HTR-8/SVneo (cell line): ENCODE measurements at regions not wholly inside any gene's neighbourhood (a gene's known extent, or its start where the extent isn't known, plus 50 kb on each side); places are given as distances from the start of the nearest gene placed in this dataset.

Experiments
- DNase-seq: peaks from one replicate; pipeline ENCODE4 v3.0.0; 2011; ENCODE audit warnings: low spot score, mixed read lengths; ENCODE audit not compliant: insufficient read length
- FAIRE-seq: peaks from 2 replicates; lab custom pipeline; 2011; peaks lifted over from hg19 to GRCh38; lab: Jason Lieb, UNC

DNA sequence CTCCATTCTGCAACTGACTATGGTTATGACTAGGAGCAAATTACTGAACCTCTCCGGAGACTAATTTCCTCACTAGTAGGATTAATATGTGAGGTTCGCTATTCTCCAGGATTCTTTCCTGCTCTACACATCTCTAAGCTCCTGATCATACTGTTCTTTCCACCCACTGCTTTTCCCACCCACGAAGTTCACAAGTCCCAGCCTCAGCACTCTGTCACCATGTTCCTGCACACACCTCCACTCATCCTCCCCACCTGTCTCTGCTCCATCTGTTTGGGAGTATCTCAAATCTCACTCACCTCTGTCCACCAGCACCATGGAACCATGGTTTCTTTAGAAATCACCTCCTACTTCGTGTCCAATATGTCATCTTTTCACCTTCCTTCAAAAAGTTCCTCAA lies 185.3 kb downstream of the LRATD1 start:
- DNase-seq (no peak), FAIRE-seq (no peak)

DNA sequence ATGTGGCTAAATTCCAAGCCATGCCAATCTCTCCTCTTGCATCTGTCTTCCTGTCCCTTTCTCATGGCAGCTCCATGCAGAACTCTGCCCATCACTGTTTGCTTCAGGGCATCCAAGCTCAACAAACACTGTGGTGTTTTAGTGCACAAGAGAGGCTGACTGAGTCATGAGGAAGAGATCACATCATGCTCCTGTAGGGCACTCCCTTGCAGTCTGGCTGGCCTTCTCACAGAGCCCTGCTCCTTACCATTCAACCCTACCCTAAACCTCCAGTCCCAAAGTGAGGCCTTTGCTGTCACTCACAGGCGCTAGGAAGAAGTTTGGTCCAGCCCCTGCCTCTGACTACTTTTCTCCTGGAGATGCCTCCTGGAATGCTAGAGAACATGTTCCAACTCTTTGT lies 194.0 kb downstream of the LRATD1 start:
- DNase-seq (no peak), FAIRE-seq (no peak)

DNA sequence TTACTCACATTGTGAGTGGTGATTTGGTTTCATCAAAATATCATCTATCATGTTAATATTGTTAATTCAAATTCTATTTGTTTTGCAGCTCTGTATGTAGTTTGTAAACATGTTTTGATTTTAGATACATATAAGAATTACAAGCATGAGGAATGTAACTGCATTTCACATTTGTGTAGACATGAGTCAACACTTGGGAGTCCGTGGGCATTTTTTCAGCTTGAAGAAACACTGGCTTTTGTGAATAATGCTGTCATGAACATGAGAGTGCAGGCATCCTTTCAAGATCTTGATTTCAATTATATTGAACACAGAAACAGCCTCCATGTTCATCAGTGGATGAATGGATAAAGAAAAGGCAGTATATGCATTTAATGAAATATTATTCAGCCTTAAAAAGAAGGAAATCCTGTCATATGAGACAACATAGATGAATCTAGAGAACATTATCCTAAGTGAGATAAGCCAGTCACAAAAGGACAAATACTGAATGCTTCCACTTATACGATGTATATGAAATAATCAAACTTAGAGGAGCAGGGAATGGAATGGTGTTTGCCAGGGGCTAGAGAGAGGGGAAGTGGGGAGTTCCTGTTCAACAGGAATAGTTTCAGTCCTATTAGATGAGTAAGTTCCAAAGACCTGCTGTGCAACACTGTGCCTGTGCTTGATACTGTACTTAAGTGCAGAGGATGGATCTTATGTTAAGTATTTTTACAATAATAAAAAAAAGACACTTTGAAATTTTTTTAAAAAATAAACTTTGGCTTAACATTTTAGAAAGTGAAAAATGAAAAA lies 194.9 kb downstream of the LRATD1 start:
- DNase-seq (no peak), FAIRE-seq (no peak)

DNA sequence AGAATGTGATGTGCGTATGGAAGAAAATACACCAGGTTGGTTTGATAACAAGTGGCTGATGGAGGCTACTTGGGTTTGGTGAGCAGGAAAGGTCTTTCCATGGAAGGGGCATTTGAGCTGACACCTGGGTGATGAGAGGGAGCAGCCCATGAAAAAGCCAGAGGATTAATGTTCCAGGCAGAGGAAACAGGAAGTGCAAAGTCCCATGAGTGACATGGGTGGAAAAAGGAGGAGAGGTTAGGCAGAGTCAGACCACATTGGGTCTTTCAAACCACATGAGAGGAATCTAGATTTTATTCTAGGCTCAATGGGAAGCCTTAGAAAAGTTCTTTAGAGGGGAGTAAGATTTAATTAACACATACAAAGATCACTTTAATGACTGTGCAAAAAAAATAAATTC lies 195.7 kb downstream of the LRATD1 start:
- no peak for FAIRE-seq

DNA sequence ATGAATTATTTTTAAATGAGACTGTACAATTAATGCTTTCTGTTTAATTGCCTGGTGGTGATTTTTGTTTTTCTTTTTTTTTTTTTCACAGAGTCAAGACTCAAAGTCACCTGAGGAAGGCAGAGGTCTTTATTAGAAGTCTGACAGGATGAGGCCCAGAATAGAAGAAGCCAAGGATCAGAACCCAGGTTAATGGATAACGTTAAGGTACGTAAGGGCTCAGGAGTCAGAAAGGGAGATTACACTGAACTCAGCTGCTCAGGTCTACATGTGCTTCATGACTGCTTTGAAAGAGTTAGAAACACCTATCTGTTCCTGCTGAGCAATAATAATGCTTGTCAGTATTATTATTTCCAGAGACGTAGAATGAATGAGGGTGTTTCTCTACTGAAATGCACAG lies 196.5 kb downstream of the LRATD1 start:
- no peak for FAIRE-seq
- DNase-seq: no peak

More for the DNA sequence above, 195.7 kb downstream of the LRATD1 start:
- DNase-seq: no peak

DNA sequence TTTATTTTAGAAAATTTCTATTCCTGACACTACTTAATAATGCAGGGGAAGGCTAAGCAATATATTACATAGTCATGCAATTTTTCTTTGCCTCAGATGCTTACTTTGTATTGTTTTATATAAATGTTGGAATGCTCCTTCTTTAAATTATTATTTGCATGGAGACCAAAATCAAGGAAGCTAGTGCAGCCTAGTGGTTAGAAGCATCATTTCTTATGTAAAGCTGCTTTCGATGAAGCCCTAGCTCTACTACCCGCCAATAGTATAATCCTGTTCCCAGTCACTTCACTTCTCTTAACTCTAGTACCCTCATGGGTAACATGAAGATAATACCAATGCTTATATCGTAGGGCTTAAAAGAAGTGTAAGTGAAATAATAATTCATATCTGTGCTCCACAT lies 198.9 kb downstream of the LRATD1 start:
- DNase-seq (no peak), FAIRE-seq (no peak)

DNA sequence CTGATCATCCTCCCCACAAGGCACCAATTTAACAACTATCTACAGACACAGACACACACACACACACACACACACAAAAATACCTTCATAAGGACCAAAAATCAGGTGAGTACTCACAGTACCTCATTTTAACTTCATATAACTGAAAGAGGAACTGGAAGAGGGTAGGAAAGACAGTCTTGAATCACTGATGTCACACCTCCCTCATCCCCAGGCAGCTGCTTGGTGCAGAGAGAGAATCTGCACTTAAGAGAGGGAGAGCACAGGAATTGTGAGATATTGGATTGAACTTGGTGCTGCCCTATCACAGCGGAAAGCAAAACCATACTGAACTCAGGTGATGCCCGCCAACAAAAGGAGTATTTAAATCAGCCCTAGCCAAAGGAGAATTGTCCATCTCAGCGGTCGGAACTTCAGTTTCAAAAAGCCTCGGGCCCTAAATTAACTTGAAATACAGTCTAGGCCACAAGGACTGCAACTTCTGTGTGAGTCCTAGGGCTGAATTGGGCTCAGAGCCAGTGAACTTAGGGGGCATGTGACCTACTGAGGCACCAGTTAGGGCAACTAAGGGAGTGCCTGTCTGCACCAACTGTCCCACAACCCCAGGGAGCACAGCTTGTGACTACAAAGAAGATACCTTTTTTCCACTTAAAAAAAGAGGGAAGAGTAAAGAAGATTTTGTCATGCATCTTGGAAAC lies 211.1 kb downstream of the LRATD1 start:
- FAIRE-seq (no peak), DNase-seq (no peak)

DNA sequence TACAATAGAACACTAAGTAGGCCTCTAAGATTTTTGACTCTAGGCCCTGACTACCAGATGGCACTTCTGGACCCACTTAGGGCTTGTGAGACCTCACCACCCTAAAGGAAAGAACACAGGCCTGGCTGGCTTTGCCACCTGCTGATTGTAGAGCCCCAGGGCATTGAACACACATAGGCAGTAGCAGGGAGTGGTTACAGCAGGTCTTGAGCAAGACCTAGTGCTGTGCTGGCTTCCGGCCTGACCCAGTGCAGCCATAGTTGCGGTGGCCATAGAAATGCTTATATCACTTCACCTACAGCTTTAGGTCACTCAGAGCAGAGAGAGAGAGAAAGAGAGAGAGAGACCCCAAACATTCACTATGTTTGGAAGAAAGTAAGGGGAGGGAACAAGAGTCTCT lies 223.2 kb downstream of the LRATD1 start:
- DNase-seq: no peak
- no peak for FAIRE-seq

DNA sequence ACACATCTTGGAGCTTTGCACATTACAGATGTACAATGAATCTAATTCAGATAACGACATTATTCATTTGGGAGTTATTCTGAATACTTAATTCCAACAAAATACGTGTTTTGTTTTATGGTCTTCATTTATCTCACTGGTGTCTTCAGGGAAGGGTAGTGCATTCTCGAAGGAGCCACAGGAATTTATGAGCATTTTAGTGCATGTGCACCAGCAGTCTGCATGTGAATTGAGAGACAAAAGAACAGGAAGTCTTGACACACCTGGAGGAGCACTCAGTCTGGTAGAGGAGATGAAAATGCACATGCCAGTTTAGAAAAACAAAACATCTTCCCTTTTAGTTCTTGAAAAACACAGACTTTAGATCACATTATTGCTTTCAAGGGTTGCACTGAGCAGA lies 228.7 kb downstream of the LRATD1 start:
- no peak for DNase-seq

DNA sequence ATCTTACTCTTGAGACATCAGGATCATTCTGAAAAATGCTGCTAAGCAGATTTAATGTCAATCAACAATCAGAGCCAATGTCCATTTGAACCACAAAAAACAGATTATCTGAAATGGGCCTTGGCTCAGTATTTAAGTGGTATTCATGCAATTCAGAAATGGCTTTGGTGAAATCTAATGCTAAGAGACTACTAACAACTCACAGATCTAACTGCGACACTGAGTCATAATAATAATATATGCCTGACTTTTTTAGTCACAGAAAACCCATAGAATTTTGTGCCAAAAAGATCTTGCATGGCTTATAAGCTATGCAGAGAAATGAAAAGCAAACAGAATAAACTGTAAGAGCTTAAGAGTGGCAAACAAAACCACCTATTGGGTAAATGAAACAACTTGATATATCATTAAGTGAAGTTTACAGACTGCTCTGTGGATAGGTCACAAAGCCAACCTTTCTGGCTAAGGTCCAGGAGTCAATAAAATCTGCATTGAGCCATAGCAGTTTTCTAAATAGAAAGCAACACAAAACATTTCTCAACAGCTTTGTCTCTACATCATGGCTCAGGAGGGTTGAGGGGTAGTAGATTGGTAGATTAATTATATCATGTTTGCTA lies 234.3 kb downstream of the LRATD1 start:
- DNase-seq (no peak), FAIRE-seq (no peak)

More for the DNA sequence above, 228.7 kb downstream of the LRATD1 start:
- no peak for FAIRE-seq

DNA sequence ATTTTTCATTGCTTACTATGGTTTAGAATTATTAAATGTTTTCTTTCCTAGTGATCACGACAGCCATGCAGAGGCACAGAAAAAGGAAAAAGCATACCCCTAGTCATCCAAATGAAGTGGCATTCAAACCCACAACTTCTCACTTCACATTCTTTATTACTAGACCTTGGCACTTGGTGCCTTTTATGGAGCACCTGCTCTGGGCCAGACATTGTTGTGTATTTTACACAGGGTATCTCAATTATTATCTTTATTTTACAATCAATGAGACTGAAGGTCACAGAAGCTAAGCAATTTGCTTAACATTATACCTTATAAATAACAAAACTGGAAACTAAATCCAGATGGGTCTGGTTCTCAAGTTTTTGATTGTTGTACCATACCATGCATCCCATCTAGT lies 235.3 kb downstream of the LRATD1 start:
- no peak for FAIRE-seq
- DNase-seq: no peak

DNA sequence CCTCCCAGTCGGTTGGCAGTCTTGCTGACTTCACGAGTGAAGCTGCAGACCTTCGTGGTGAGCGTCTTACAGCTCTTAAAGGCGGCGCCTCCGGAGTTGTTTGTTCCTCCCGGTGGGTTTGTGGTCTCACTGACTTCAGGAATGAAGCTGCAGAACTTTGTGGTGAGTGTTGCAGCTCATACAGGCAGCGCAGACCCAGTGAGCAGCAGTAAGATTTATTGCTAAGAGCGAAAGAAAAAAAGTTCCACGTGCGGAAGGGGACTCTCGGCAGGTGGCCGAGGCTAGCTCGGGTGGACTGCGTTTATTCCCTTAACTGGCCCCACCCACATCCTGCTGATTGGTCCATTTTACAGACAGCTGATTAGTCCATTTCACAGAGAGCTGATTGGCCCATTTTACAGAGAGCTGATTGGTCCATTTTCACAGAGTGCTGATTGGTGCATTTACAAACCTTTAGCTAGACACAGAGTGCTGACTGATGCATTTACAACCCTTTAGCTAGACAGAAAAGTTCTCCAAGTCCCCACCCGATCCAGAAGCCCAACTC lies 240.3 kb downstream of the LRATD1 start:
- no peak for DNase-seq

DNA sequence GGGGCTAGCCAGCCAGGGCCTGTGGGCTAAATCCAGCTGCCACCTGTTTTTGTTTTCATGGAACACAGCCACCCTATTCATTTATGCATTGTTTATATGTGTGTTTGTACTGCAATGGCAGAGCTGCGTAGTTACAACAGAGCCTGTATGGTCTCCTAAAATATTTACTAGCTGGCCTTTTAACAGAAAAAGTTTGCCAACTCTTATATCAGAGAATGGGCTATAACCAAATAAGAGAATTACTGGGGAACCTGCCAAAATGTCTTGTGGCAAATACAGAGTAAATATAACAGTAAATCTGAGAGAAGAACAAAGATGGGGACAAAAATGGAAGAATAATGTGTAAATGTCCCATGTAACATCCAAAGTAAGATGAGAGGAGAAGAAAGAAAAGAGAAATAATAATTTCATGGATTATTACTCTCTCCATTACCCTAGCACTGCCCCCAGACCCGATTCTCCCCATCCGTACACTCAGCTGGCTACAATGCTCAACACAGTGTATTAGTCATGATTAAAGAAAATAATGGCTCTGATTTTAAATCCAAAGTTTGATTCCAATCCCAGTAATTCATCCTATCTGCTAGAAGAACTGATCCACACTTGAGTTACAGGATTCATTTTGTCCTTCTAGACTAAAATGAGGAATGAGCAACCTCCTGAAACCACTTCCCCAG lies 249.3 kb downstream of the LRATD1 start:
- FAIRE-seq (no peak), DNase-seq (no peak)

More for the DNA sequence above, 240.3 kb downstream of the LRATD1 start:
- FAIRE-seq: no peak

DNA sequence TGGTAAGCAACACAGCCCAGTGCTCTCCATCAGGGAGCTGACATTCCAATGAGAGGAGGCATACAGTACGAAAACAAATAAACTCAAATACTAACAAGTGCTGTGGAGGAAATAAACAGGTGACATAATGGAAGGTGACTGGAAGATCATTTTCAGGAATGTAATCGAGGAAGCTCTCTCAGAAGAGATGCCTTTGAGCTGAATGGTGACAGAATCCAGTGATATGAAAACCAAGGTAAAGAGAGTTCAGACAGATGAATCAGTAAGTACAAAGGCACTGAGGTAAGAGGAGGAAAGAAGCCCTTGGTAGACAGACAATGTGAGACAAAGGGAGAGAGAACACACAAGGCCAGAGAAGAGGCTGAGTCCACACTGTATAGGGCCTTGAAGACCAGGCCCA lies 252.1 kb downstream of the LRATD1 start:
- no peak for DNase-seq
- no peak for FAIRE-seq

DNA sequence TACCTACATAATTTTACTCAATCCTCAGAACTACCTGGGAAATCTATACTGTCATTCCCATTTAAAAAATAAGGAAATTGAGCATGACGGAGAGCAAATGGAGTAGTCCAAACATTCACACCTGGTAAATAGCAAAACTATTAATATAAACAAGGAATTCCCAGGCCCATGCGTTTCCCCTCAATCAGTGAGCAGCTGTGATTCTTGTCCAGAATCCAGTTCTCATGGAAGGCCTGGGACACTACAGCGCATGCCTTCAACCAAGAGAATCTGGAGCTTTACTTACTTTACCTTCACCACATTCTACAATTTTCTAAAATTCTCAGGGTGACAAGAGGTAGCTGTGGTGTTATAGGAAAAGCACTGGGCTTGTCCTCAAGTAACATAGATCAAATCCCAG lies 259.0 kb downstream of the LRATD1 start:
- DNase-seq (no peak), FAIRE-seq (no peak)

DNA sequence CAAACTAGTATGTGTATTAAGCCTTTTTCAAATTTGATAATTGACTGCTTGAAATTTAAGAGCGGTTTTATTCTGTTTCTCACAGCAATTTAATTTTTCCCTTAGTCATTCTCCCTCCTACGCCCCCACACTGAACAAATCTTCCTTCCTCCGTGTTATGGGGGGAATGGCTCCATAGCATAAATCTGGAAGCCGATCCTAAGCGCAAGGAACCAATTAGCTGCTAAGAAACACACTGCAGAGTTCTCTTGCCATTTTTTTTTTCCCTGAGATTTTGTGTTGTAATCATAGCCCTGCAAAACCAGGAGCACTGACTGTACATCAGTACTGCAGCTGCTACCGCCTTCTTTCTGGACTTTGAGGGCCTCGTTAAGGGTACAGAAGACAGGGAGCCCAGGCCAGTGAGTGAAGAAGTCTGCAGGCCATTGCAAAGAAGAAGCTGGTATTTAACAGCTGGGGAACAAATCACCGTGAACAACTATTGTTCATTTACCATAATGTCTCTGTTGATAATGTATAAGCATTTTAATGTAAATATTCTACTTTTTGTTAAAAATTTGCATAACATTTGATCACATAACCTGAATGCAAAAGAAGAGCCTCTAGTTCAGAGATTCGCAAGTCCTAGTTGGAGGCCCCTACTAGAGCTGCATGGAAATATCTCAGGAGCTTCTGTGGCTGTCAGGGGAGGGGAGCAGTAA lies 264.0 kb downstream of the LRATD1 start:
- FAIRE-seq (no peak), DNase-seq (no peak)

DNA sequence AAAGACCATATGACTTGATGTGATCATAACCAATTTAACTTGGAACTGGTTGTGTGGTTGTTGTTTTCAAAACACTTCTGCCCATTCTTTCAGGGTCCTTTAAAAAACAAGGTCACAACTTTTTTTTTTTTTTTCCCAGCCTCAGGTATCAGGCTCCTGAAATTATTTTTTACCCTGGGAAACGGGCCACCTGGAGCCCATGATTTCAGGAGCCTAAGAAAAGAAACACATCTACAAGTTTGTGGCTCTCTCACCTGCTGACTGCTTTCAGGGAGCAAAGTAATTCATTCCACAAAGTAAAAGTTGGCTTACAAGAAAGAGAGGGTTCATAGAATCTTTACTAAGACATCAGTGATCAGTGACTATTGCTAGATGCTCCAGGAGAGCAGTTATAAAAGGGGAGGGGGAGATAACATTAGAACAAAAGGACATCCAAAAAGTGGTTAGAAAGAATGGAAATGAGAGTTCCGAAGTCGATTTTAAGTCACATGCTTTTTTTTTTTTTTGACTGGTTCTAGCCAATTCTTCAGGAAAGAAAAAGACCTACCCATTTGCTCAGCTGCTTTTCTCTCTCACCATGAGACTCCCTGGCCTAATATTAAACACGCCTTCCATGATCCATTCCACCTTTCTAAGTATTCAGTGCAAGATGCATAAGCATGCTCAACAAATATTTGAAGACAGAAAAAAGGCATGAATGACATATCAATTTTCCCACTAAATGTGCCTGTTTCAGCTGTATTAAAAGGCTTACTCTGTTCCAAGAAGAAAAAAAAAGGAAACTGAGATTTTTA lies 267.3 kb downstream of the LRATD1 start:
- FAIRE-seq (no peak), DNase-seq (no peak)

DNA sequence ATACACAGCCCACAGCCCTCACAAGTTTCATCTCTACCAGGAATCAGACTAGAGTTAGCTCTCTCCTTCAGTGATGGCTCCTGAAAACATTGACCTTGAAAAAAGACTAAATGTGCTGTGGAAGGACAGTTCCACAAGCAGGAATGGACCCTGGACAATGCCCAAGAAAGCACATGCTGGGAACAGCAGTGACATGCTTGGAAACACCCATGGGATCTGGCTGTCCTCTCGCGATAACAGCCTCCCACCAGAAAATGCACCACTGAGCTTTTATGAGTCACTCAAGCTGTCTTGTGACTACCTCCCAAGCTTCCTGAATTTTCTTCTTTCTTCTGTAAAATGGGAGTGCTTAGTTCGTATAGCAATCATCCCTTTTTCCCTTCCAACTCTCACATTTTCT lies 269.2 kb downstream of the LRATD1 start:
- no peak for FAIRE-seq
- no peak for DNase-seq

DNA sequence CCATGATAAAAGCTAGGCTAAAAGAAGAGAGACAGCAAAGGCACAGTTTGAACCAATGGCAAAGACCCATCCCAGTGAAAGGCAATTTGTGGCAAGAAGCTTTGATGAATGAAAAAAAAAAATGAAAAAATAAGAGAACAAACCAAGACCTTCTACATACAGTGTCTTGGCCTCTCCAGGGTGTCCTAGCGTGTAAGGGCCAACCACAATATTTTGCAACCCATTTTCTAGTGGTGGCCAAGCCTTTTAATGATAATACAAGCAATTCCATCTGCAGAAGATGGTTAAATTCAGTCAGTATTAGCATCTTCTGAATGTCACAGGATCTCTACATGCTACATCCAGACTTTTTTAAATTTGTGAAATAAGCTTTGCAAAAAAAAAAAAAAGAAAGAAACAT lies 270.4 kb downstream of the LRATD1 start:
- DNase-seq: no peak
- FAIRE-seq: no peak
